GM19238 (cell line): ENCODE measurements at regions not wholly inside any gene's neighbourhood (a gene's known extent, or its start where the extent isn't known, plus 50 kb on each side); places are given as distances from the start of the nearest gene placed in this dataset.

Experiments
- DNase-seq: peaks from one replicate; pipeline ENCODE4 v3.0.0; 2011; ENCODE audit warnings: low spot score; ENCODE audit not compliant: insufficient read length

- DNase-seq: no peak
Observed at GRCh38 chr2:42962508-42962953, 170.1 kb upstream of the HAAO start.

- no peak for DNase-seq
Observed at GRCh38 chr2:42961961-42962360, 169.6 kb upstream of the HAAO start.

GRCh38 chr2:42961385-42961811, 169.0 kb upstream of the HAAO start:
- DNase-seq: no peak

GRCh38 chr2:42960842-42961180, 168.4 kb upstream of the HAAO start:
- DNase-seq: no peak

GRCh38 chr2:42960002-42960841, 167.8 kb upstream of the HAAO start:
- DNase-seq: no peak

GRCh38 chr2:42959234-42960001, 167.0 kb upstream of the HAAO start:
- DNase-seq: no peak

GRCh38 chr2:42958741-42959233, 166.4 kb upstream of the HAAO start:
- no peak for DNase-seq

GRCh38 chr2:42957861-42958301, 165.5 kb upstream of the HAAO start:
- no peak for DNase-seq

GRCh38 chr2:42957109-42957860, 164.9 kb upstream of the HAAO start:
- DNase-seq: no peak

- DNase-seq: no peak
Observed at GRCh38 chr2:42954227-42954962, 162.0 kb upstream of the HAAO start.

- no peak for DNase-seq
Observed at GRCh38 chr2:42953216-42953615, 160.8 kb upstream of the HAAO start.

- no peak for DNase-seq
Observed at GRCh38 chr2:42951263-42951938, 159.0 kb upstream of the HAAO start.

GRCh38 chr2:42949125-42949524, 156.7 kb upstream of the HAAO start:
- DNase-seq: no peak

- no peak for DNase-seq
Observed at GRCh38 chr2:42947809-42948600, 155.6 kb upstream of the HAAO start.

GRCh38 chr2:42944779-42945415, 152.5 kb upstream of the HAAO start:
- DNase-seq: no peak

- DNase-seq: no peak
Observed at GRCh38 chr2:42942990-42943493, 150.7 kb upstream of the HAAO start.

GRCh38 chr2:42942214-42942989, 150.0 kb upstream of the HAAO start:
- no peak for DNase-seq

GRCh38 chr2:42941633-42942176, 149.3 kb upstream of the HAAO start:
- no peak for DNase-seq
